ENCODE measurements at regions not wholly inside any gene's neighbourhood (a gene's known extent, or its start where the extent isn't known, plus 50 kb on each side); places are given as distances from the start of the nearest gene placed in this dataset.

DNA sequence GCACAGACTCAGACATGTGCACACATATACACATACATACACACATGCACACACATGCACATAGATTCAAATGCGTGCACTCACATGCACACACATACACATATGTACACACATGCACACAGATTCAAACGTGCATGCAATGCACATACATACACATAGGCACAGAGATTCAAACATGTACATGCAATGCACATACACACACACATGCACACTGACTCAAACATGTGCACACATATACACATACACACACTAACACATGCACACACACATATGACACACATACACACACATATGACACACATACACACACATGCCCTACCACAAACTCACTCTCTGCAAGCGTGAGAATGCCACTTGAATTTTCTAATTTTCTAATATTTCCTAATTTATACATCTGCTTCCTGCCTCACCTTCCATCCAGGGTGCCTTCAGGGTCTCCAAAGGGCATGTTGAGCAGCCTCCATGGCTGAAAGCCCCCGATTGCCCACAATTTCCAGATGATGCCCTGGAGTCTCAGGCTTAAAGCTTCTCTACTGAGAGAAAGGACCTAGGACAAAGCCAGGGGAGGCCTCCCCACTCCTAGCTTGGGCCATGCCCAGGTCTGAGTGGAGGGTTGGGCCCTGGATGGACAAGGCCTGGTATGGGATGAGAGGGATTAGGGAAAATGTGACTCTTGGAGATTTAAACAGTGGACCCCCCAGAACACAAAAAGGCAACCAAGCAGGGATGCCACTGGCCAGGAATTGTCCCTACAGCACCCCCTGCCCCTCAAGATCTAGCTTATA lies 487.1 kb downstream of the TCERG1L start:
- DNase-seq (ENCODE audit: insufficient read length, low spot score) (no peak), FAIRE-seq (no peak)
- TF ChIP-seq CTCF (IDR thresholded peaks at IDR 0.05; ENCODE audit: insufficient read depth, missing control alignments), result no peak

- TF ChIP-seq CTCF (IDR thresholded peaks at IDR 0.05; ENCODE audit: insufficient read depth, missing control alignments), result no peak
- DNase-seq (ENCODE audit: insufficient read length, low spot score) (no peak), FAIRE-seq (no peak)
Observed at GRCh38 chr10:130833596-130833995, 477.9 kb downstream of the TCERG1L start.

DNA sequence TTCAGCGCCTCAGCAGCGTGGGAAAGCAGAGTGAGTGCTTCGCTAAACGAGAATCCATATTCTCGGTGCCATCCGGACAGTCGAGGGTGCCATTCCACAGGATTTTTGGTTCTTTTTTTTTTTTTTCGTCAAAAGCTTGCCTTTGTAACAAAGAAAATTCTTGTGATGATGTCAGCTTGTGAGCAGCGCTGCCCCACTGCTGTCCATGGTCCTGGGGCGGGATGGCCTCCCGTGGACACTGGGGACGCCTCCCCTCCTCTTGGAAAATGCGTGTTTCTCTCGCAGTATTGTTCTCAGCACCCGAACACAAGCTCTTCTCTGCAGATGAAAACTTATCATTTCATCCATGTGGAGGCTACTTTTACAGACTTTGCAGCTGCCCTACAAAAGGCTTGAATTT lies 477.4 kb downstream of the TCERG1L start:
- no peak for DNase-seq (ENCODE audit: insufficient read length, low spot score)

GRCh38 chr10:130834573-130834972 lies 476.9 kb downstream of the TCERG1L start:
- DNase-seq (ENCODE audit: insufficient read length, low spot score) (no peak), FAIRE-seq (no peak)
- TF ChIP-seq CTCF (IDR thresholded peaks at IDR 0.05; ENCODE audit: insufficient read depth, missing control alignments), result no peak

More for the DNA sequence above, 477.4 kb downstream of the TCERG1L start:
- FAIRE-seq, result no peak
- no peak for TF ChIP-seq CTCF (IDR thresholded peaks at IDR 0.05; ENCODE audit: insufficient read depth, missing control alignments)

DNA sequence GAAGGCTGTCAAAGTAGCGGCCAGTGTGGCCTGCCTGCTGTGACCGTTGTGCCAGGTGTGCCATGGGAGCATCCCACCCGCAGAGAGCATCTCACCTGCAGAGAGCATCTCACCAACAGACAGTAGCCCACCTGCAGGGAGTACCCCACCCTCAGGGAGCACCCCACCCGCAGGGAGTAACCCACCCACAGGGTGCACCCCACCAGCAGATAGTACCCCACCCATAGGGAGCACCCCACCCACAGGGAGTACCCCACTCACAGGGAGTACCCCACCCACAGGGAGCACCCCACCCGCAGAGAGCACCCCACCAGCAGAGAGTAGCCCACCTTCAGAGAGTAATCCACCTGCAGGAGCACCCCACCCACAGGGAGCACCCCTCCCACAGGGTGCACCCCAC lies 476.5 kb downstream of the TCERG1L start:
- DNase-seq (ENCODE audit: insufficient read length, low spot score) (no peak), FAIRE-seq (no peak)
- no peak for TF ChIP-seq CTCF (IDR thresholded peaks at IDR 0.05; ENCODE audit: insufficient read depth, missing control alignments)

- FAIRE-seq, result no peak
- DNase-seq (ENCODE audit: insufficient read length, low spot score), result no peak
- no peak for TF ChIP-seq CTCF (IDR thresholded peaks at IDR 0.05; ENCODE audit: insufficient read depth, missing control alignments)
Observed at GRCh38 chr10:130836344-130836743, 475.2 kb downstream of the TCERG1L start.

GRCh38 chr10:130843051-130843653 lies 468.4 kb downstream of the TCERG1L start:
- FAIRE-seq (no peak), DNase-seq (ENCODE audit: insufficient read length, low spot score) (no peak)
- TF ChIP-seq CTCF (IDR thresholded peaks at IDR 0.05; ENCODE audit: insufficient read depth, missing control alignments), result no peak

All from D721Med (cell line).